ENCODE measurements at regions not wholly inside any gene's neighbourhood (a gene's known extent, or its start where the extent isn't known, plus 50 kb on each side); places are given as distances from the start of the nearest gene placed in this dataset.

- TF ChIP-seq TAF1 (IDR thresholded peaks at IDR 0.05; ENCODE audit: low read depth, low read length) (no peak), POLR2A (IDR thresholded peaks at IDR 0.05; ENCODE audit: low read depth, low read length) (no peak)
These were observed 155.4 kb upstream of the C1orf174 start for GRCh38 chr1:4055294-4055967.
